HCT116 (cell line): ENCODE measurements at regions not wholly inside any gene's neighbourhood (a gene's known extent, or its start where the extent isn't known, plus 50 kb on each side); places are given as distances from the start of the nearest gene placed in this dataset.

Experiments used
- ATAC-seq: fragments of 200-7000 bp; cut with Tn5 transposase; 2 replicates; pipeline ENCODE4 v1.9.1; 2020; ENCODE audit warnings: mild to moderate bottlenecking, moderate library complexity
- BruUV-seq: library from RNA; stranded (reverse); fragments of 400-500 nt; replicated peaks from 2 replicates; lab custom pipeline; 2021; lab: Mats Ljungman, UMichigan
- CTCF ChIA-PET: fragments of 300-600 bp; sonication (Branson Sonifier 250); formaldehyde crosslinking; loops from one replicate; lab custom pipeline; 2021; ENCODE audit warnings: antibody characterized with exemption; lab: Charles Lee
- POLR2A ChIA-PET: fragments of 300-600, 350-600 bp; sonication (Branson Sonifier 250); formaldehyde crosslinking; loops from one replicate; lab custom pipeline; 2021; ENCODE audit warnings: antibody characterized with exemption; lab: Charles Lee
- RAD21 ChIA-PET, 2 experiments: fragments of 300-600 bp; sonication (Branson Sonifier 250); formaldehyde crosslinking; loops; one replicate each; lab custom pipeline; 2023; ENCODE audit warnings: low total read pairs in 2 of 2; ENCODE audit not compliant: uncharacterized antibody in 2 of 2, unreplicated experiment in 2 of 2, low non-redundant PET in 1 of 2; lab: Charles Lee
- DNase-seq: peaks from one replicate; pipeline ENCODE4 v3.0.0-alpha.2; 2010; ENCODE audit warnings: low read depth, low spot score
- H2AFZ ChIP-seq: fragments of 200-600 bp; shearing (Covaris generic), sonication (generic); 2 replicates; pipeline ENCODE4 v1.6.1; 2017; ENCODE audit warnings: low read depth, mixed run types, mixed read lengths, antibody characterized with exemption, low read length; ENCODE audit not compliant: poor library complexity, severe bottlenecking
- H3K27ac ChIP-seq: 2 replicates; pipeline ENCODE4 v1.5.1; 2012; ENCODE audit warnings: low read depth, low read length
- H3K27me3 ChIP-seq: fragments of 200-600 bp; sonication (generic); 2 replicates; pipeline ENCODE4 v1.6.1; 2016; ENCODE audit warnings: mixed run types, low read length, mixed read lengths; ENCODE audit not compliant: insufficient read depth
- H3K36me3 ChIP-seq, 2 experiments: fragments of 200-500 bp in 1 of 2; fragments of 200-600 bp in 1 of 2; sonication (Bioruptor generic) in 1 of 2; sonication (generic) in 1 of 2; 2 replicates each; pipeline versions ENCODE4 v1.5.1 to v1.6.1; 2014 to 2016; ENCODE audit warnings: low read length in 2 of 2, inconsistent platforms in 1 of 2, mixed read lengths in 1 of 2, mixed run types in 1 of 2; ENCODE audit not compliant: insufficient read depth in 2 of 2, control insufficient read depth in 1 of 2
- H3K4me1 ChIP-seq, 2 experiments: fragments of 200-600 bp in 1 of 2; sonication (generic) in 1 of 2; 2 replicates each; pipeline versions ENCODE4 v1.5.1 to v1.6.1; 2012 to 2017; ENCODE audit warnings: low read length in 2 of 2, inconsistent platforms in 1 of 2, mild to moderate bottlenecking in 1 of 2, mixed read lengths in 1 of 2, mixed run types in 1 of 2, moderate library complexity in 1 of 2; ENCODE audit not compliant: insufficient read depth in 2 of 2, control insufficient read depth in 1 of 2
- H3K4me2 ChIP-seq: fragments of 200-600 bp; sonication (generic); 2 replicates; pipeline ENCODE4 v1.6.1; 2017; ENCODE audit warnings: mixed run types, low read length, mixed read lengths
- H3K4me3 ChIP-seq, 2 experiments: fragments of 200-600 bp in 1 of 2; sonication (generic) in 1 of 2; replicated peaks in 1 of 2; 2 replicates each; pipeline ENCODE4 v1.5.1; 2011 to 2016; ENCODE audit warnings: low read length in 2 of 2, control low read depth in 1 of 2, low read depth in 1 of 2, mild to moderate bottlenecking in 1 of 2, mixed read lengths in 1 of 2, mixed run types in 1 of 2
- H3K79me2 ChIP-seq: fragments of 200-600 bp; sonication (generic); 2 replicates; pipeline ENCODE4 v1.6.1; 2017; ENCODE audit warnings: mild to moderate bottlenecking, mixed run types, low read length, moderate library complexity, mixed read lengths; ENCODE audit not compliant: insufficient read depth
- H3K9ac ChIP-seq: fragments of 200-600 bp; sonication (generic); 2 replicates; pipeline ENCODE4 v1.6.1; 2016; ENCODE audit warnings: low read length, mixed read lengths
- H3K9me2 ChIP-seq: fragments of 200-600 bp; sonication (generic), shearing (Covaris generic); 2 replicates; pipeline ENCODE4 v1.6.1; 2017; ENCODE audit warnings: mixed run types, mild to moderate bottlenecking, moderate library complexity; ENCODE audit not compliant: insufficient read depth
- H3K9me3 ChIP-seq, 2 experiments: fragments of 200-500 bp in 1 of 2; fragments of 200-600 bp in 1 of 2; sonication (Bioruptor generic) in 1 of 2; sonication (generic) in 1 of 2; 2 replicates each; pipeline ENCODE4 v1.6.1; 2014 to 2017; ENCODE audit warnings: low read length in 2 of 2, mixed read lengths in 2 of 2, inconsistent platforms in 1 of 2, low read depth in 1 of 2, mild to moderate bottlenecking in 1 of 2, mixed run types in 1 of 2, moderate library complexity in 1 of 2; ENCODE audit not compliant: control insufficient read depth in 1 of 2, insufficient read depth in 1 of 2
- H4K20me1 ChIP-seq: fragments of 200-600 bp; sonication (generic), shearing (Covaris generic); 2 replicates; pipeline ENCODE4 v1.6.1; 2017; ENCODE audit warnings: mixed run types, mild to moderate bottlenecking, moderate library complexity; ENCODE audit not compliant: insufficient read depth
- ATF3 ChIP-seq: IDR thresholded peaks from 2 replicates; pipeline ENCODE4 v1.6.1; 2012
- CBX3 ChIP-seq: IDR thresholded peaks from 2 replicates; pipeline ENCODE4 v1.6.1; 2012; ENCODE audit warnings: low read depth
- CEBPB ChIP-seq: IDR thresholded peaks from 2 replicates; pipeline ENCODE4 v1.6.1; 2012; ENCODE audit warnings: low read depth
- ELF1 ChIP-seq: IDR thresholded peaks from 2 replicates; pipeline ENCODE4 v1.6.1; 2012; ENCODE audit warnings: low read depth, borderline replicate concordance
- EZH2 ChIP-seq: fragments of 200-600 bp; sonication (generic); IDR thresholded peaks from 2 replicates; pipeline ENCODE4 v1.6.1; 2017; ENCODE audit warnings: antibody characterized with exemption, mixed run types
- EZH2phosphoT487 ChIP-seq: fragments of 200-600 bp; IDR thresholded peaks from 2 replicates; pipeline ENCODE4 v1.6.1; 2018; ENCODE audit warnings: antibody characterized with exemption, borderline replicate concordance
- FOSL1 ChIP-seq: IDR thresholded peaks from 2 replicates; pipeline ENCODE4 v1.6.1; 2012; ENCODE audit warnings: low read depth
- JUND ChIP-seq: IDR thresholded peaks from 2 replicates; pipeline ENCODE4 v1.6.1; 2012
- MAX ChIP-seq: IDR thresholded peaks from 2 replicates; pipeline ENCODE4 v1.6.1; 2012
- POLR2AphosphoS5 ChIP-seq: IDR thresholded peaks from 2 replicates; pipeline ENCODE4 v1.6.1; 2011; ENCODE audit warnings: mild to moderate bottlenecking, low read depth, low read length, moderate library complexity
- RAD21 ChIP-seq: IDR thresholded peaks from 2 replicates; pipeline ENCODE4 v1.6.1; 2012; ENCODE audit warnings: low read depth, mild to moderate bottlenecking
- SIN3A ChIP-seq: IDR thresholded peaks from 2 replicates; pipeline ENCODE4 v1.6.1; 2012; ENCODE audit warnings: low read depth
- SP1 ChIP-seq: IDR thresholded peaks from 2 replicates; pipeline ENCODE4 v1.6.1; 2012; ENCODE audit warnings: low read depth
- SRF ChIP-seq: IDR thresholded peaks from 2 replicates; pipeline ENCODE4 v1.6.1; 2012; ENCODE audit warnings: low read depth
- TCF7L2 ChIP-seq: IDR thresholded peaks from 2 replicates; pipeline ENCODE4 v1.7.0; 2011; ENCODE audit warnings: borderline replicate concordance, inconsistent platforms; ENCODE audit not compliant: insufficient read depth, insufficient read length; ENCODE audit errors: extremely low read depth
- YY1 ChIP-seq: IDR thresholded peaks from 2 replicates; pipeline ENCODE4 v1.6.1; 2011; ENCODE audit warnings: low read length, low read depth, moderate library complexity, mild to moderate bottlenecking; ENCODE audit not compliant: insufficient replicate concordance; ENCODE audit errors: extremely low read depth
- ZBTB33 ChIP-seq: IDR thresholded peaks from 2 replicates; pipeline ENCODE4 v1.6.1; 2011; ENCODE audit warnings: mild to moderate bottlenecking, low read length, moderate library complexity; ENCODE audit not compliant: insufficient replicate concordance; ENCODE audit errors: extremely low read depth
- ZFX ChIP-seq: fragments of 450-650 bp; IDR thresholded peaks from 2 replicates; pipeline ENCODE4 v1.6.1; 2017
- ZNF274 ChIP-seq: fragments of 200-500 bp; sonication (Bioruptor generic); IDR thresholded peaks from 2 replicates; pipeline ENCODE4 v1.6.1; 2014; ENCODE audit warnings: mild to moderate bottlenecking, low read depth, low read length, inconsistent platforms
- intact Hi-C: fragments of 100-400 bp; cut with micrococcal nuclease; formaldehyde crosslinking; loops from 2 replicates; pipeline ENCODE4 v1.10.0; 2022

- no peaks in the 10 kb centered on the region for H3K27me3 ChIP-seq
- no peak overlapping the region for H2AFZ ChIP-seq
- H3K79me2 ChIP-seq: no peaks in the 10 kb centered on the region
- CTCF ChIA-PET: no interaction called here
- peaks cover 49 to 62% of the 10 kb centered on the region in 2 experiments for H3K4me1 ChIP-seq
- no TSS peak for BruUV-seq
- no peak for DNase-seq
- peak overlapping the region in 1 of 2 experiments; percentile 38; a peak in 1 of 4 replicates for H3K4me3 ChIP-seq
- no peaks in the 10 kb centered on the region for H3K36me3 ChIP-seq
- POLR2A ChIA-PET: interaction anchor here (1.6 kb wide), 1 partner anchor 28 kb away, joined by 5 read pairs; no protein-coding TSS in a partner anchor
- H3K9me2 ChIP-seq: no peaks in the 10 kb centered on the region
- no peak for TF ChIP-seq CEBPB
- no peak for TF ChIP-seq ATF3
- no peak for TF ChIP-seq ZNF274
- no peak for TF ChIP-seq SRF
- no peak for TF ChIP-seq EZH2phosphoT487
- no peak for TF ChIP-seq POLR2AphosphoS5
- peak overlapping the region; percentile 70 for H3K9ac ChIP-seq
- intact Hi-C loops: loop anchor here (5.0 to 10.0 kb wide), 4 partner anchors 105 to 228 kb away; partner anchors contain the start of gene TRIO
- H3K4me2 ChIP-seq: peak overlapping the region; percentile 81
- H3K27ac ChIP-seq: peak overlapping the region; percentile 96
- ATAC-seq: 0 out of 2 replicates have a peak, but pooled peaks have one; percentile 2
- no peaks in the 10 kb centered on the region for H3K9me3 ChIP-seq
- RAD21 ChIA-PET: no interaction called here
- no peaks in the 10 kb centered on the region for H4K20me1 ChIP-seq
Measured at GRCh38 chr5:14039576-14039975, 95.1 kb upstream of the DNAH5 start.

GRCh38 chr5:14039063-14039462 is 94.6 kb upstream of the DNAH5 start:
- no peak overlapping the region for H2AFZ ChIP-seq
- no peaks in the 10 kb centered on the region for H4K20me1 ChIP-seq
- POLR2A ChIA-PET: interaction anchor here (1.6 kb wide), 1 partner anchor 27 kb away, joined by 5 read pairs; no protein-coding TSS in a partner anchor
- no TSS peak for BruUV-seq
- H3K36me3 ChIP-seq: no peaks in the 10 kb centered on the region
- no peaks in the 10 kb centered on the region for H3K27me3 ChIP-seq
- H3K9ac ChIP-seq: peak overlapping the region; percentile 70
- peak overlapping the region; percentile 96 for H3K27ac ChIP-seq
- no peaks in the 10 kb centered on the region for H3K9me3 ChIP-seq
- ATAC-seq (peak; percentile 38), DNase-seq (peak; percentile 75)
- H3K4me3 ChIP-seq: peak overlapping the region in 1 of 2 experiments; percentile 38; a peak in 2 of 4 replicates
- H3K4me2 ChIP-seq: peak overlapping the region; percentile 81
- H3K9me2 ChIP-seq: no peaks in the 10 kb centered on the region
- H3K4me1 ChIP-seq: peaks cover 49 to 67% of the 10 kb centered on the region in 2 experiments
- intact Hi-C loops: loop anchor here (5.0 to 10.0 kb wide), 4 partner anchors 106 to 228 kb away; partner anchors contain the start of gene TRIO
- RAD21 ChIA-PET: no interaction called here
- no peaks in the 10 kb centered on the region for H3K79me2 ChIP-seq
- CTCF ChIA-PET: no interaction called here
- peak; percentile 55 for TF ChIP-seq CBX3
- no peak for TF ChIP-seq ZBTB33
- TF ChIP-seq EZH2: no peak
- peak; percentile 86 for TF ChIP-seq FOSL1
- peak; percentile 86 for TF ChIP-seq SP1
- no peak for TF ChIP-seq SRF
- TF ChIP-seq ZFX: no peak
- no peak for TF ChIP-seq YY1
- TF ChIP-seq MAX: peak; percentile 29; the same call in 1 of the 2 replicates
- peak; percentile 61 for TF ChIP-seq SIN3A
- TF ChIP-seq TCF7L2: no peak
- no peak for TF ChIP-seq RAD21
- peak; percentile 84 for TF ChIP-seq JUND
- TF ChIP-seq ELF1: no peak
- TF ChIP-seq CEBPB: no peak
